ENCODE measurements at regions not wholly inside any gene's neighbourhood (a gene's known extent, or its start where the extent isn't known, plus 50 kb on each side); places are given as distances from the start of the nearest gene placed in this dataset.

DNA sequence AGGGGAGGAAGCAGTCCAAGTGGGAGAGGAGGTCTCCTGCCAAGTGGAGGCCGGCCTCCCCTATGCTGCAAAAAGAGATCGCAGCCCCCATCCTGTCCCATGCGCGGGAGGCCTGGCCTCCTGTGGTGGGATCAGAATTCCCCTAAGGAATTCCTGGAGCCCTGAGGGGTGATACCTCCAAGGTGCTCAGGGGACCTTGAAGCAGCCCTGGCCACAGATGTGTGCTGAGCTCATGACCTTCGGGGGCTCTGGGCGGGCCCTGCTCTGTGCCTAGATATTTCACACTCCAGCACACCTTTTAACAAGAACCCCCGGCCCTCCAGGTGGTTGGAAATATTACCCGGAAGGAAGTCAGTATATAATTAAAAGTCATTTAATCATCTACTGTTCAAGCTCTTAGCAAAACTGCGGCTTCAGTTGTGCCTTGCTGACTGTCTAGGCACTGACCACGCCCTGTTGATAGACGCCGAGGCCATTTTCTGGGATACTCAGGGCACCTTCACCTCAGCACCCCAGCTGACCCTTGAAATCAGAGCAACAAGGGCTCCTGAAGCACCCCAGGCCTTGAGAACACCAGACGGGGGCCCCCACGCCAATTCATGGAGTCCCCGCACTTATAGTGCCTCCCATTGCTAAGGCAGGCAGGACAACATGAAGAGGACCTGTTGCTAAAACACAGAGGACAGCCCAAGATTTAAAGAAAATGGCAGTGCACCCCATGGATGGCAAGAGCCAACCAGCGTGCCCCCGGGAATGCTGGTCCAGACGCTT, 119.1 kb downstream of the NDUFA10 start:
- DNase-seq = no peak

DNA sequence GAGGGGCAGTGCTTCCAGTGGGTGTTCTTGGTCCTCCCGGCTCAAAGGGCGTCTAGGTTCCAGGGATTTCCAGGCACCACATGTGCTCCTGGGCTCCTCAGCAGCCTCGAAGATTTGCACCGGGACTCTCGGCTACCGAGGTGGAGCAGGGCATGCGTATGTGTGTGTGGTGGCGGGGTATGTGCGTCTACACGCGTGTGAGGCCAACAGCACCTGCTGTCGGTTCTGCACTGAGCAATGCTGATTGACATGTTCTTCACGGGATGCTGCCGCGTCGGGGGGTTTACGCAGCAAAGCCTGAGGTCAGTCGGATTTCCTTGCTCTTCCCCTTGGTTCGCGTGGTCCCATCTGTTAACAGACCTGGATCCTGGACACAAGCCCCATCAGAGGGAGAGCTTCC, 119.8 kb downstream of the NDUFA10 start:
- DNase-seq = no peak

DNA sequence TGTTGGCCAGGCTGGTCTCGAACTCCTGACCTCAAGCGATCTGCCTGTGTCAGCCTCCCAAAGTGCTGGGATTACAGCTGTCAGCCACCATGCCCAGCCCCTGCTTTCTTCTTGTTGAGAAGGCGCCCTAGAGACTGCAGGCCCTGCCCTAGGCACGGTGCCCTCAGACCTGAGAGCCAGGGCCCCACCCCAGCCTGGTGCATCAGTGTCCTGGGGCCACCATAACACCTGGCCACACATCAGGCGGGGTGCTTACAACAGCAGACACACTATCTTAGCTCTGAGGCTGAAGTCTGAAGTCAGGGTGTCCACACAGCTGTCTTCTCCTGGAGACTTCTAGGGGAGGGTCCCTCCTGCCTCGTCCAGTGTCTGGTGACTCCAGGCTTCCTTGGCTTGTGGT, 120.6 kb downstream of the NDUFA10 start:
- DNase-seq = no peak

DNA sequence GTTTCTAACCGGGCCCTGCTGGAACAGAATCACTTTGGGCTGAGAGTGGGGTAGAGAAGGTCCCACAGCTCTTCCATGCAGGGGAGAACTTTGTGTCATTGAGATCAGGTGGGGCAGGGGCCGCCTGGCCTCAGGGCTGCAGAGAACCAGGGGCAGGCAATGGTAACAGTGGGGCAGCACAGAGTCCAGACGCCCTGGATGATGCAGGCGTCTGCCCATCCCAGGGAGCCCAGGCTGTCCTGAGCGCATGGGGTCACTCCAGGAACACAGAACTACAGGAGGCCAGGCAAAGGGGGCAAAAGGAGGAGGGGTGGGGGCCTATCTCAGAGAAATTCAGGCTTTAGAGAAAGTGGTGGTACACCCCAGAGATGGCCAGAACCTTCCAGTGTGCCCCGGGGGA, 121.3 kb downstream of the NDUFA10 start:
- DNase-seq = no peak

DNA sequence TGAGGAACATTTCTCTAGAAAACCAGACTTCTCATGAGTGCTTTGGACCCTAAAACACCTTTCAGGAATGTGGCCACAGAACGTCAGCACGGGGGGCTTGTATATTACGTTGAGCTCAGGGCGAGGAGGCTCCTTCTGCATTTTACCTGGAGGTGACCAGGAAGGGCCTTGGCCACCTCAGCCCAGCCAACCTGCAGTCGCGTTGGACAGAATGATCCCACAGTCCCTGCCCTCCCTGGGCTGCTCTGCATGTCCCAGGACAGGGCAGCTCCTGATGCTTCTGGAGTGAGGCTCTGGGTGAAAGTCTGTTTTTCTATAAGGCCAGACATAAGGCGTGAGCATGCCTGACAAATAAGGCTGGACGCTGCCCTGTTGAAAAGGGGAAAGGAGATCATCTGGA, 121.9 kb downstream of the NDUFA10 start:
- DNase-seq = no peak

GRCh38 chr2:239902749-239903201, 122.4 kb downstream of the NDUFA10 start:
- no peak for DNase-seq

- DNase-seq = no peak
These were observed 126.7 kb downstream of the NDUFA10 start for GRCh38 chr2:239898292-239898925.

DNA sequence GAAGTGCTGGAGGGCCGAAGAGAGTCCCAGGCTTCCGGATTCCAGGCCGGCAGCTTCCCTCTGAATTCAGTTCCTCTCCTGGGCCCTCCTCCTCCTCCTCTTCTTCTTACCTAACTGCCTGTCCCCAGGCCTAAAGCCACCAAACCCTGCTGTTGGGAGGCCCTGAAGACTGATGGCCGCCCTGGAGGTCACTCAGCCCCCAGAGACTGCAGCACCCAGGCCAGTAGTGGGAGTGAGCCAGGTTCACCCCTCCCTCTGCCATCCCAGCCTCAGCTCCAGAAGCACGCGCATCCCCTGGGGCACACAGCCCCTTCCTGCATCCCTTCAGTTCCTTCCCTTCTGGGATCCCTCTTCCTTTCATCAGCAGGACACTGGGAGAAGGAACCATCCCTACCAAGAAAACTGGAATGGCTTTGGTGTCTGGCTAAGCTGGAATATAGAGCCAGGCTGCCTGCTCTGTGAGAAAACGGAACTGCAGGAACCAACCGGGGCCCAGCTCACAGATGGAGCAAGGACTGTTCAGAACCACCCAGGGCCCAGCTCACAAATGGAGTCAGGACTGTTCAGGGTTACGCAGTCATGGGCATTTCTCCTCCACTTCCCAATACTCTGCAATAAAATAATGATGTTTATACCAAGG, 127.4 kb downstream of the NDUFA10 start:
- no peak for DNase-seq

GRCh38 chr2:239896075-239896474, 129.1 kb downstream of the NDUFA10 start:
- DNase-seq = no peak

GRCh38 chr2:239895669-239896068, 129.5 kb downstream of the NDUFA10 start:
- DNase-seq = peak in 1 of 2 donors; percentile 7

DNA sequence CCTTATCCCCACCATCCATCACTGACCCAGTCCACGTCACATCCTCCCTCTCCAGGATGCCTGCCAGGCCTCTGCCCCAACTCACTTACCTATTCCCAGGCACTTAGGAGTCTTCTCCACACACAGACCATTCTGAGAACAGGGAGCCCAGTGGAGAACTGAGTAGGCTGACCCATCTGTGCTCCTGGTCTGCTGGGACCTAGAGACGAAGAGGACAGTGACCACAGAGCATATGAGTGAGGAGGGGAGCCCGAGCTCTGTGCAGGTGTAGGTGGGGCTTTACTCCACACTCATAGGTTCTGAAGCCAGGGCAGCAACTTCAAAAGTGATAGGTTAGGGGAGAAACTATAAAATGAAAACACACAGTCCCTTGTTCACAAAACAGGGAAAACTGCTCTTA, 130.0 kb downstream of the NDUFA10 start:
- no peak for DNase-seq

DNA sequence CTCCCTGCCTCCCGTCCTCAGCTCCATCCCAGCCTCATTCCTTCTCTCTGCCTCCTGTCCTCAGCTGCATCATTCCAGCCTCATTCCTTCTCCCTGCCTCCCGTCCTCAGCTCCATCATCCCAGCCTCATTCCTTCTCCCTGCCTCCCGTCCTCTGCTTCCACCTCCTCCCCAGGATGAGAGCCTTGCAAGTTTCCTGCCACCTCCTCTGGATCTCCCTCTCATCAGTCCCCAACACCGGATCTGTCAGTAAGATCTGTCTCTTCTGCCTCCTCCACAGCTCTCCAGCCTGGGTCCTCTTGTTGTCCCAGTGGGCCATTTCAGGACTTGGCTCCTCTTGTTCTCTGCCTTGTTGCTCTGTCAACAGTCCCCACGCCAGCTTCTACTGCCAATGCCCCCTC, 130.9 kb downstream of the NDUFA10 start:
- DNase-seq = no peak

- no peak for DNase-seq
These were observed 132.0 kb downstream of the NDUFA10 start for GRCh38 chr2:239893236-239893515.

GRCh38 chr2:239892441-239893235, 132.5 kb downstream of the NDUFA10 start:
- DNase-seq = no peak

GRCh38 chr2:239891698-239892097, 133.4 kb downstream of the NDUFA10 start:
- no peak for DNase-seq

- DNase-seq = no peak
These were observed 134.9 kb downstream of the NDUFA10 start for GRCh38 chr2:239890206-239890746.

- no peak for DNase-seq
These were observed 135.5 kb downstream of the NDUFA10 start for GRCh38 chr2:239889641-239890121.

GRCh38 chr2:239887604-239888003, 137.5 kb downstream of the NDUFA10 start:
- no peak for DNase-seq

DNA sequence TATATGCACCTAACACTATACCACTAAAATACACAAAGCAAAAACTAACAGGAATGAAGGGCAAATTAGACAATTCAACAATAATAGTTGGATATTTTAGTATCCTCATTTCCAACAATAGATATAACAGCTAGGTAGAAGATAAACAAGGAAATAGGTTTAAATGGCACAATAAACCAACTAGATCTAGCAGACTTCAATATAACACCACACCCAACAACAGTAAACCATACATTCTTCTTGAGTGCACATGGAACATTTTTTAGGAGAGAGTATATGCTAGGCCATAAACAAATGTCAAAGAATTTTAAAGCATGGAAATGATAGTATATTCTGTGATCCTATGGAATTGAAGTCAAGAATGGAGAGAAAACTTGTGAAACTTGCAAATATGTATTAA, 138.4 kb downstream of the NDUFA10 start:
- DNase-seq = no peak

DNA sequence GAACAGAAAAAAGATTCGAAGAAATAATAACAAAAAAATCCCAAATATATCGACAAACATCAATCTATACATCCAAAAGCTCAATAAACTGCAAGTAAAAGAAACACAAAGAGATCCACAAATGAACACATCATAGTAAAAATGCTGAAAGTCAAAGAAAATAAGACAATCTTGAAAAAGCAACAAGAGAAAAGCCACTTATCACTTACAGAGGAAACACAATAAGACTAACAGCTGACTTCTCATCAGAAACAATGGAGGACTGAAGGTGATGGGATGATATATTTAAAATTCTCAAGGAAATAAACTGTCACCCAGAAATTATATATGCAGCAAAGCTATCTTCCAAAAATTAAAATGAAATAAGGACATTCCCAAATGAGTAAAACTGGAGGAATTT, 140.3 kb downstream of the NDUFA10 start:
- DNase-seq = no peak

DNA sequence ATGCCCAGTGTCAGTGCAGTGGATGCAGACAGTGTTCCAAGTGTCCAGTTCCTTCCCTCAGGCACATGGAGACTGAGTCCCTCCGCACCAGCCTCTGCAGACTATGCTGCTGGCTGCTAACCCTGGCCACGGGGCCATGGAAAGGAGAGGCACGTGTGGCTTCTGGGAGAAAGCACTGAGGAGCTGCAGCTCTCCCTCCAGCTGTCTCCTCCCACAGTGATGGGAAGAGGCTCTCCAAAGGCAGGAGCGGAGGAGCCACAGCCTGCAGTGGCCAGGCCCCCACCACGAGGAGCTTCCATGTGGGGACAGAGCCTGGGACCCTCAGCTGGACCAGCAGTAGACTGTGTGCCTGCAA, 141.1 kb downstream of the NDUFA10 start:
- DNase-seq = no peak

GRCh38 chr2:239883326-239884050, 141.7 kb downstream of the NDUFA10 start:
- no peak for DNase-seq
